Suprapubic skin (tissue), 4 donors: ENCODE measurements at regions not wholly inside any gene's neighbourhood (a gene's known extent, or its start where the extent isn't known, plus 50 kb on each side); places are given as distances from the start of the nearest gene placed in this dataset.

Experiments used
- POLR2A ChIP-seq, 2 donors: fragments of 450-650 bp; IDR thresholded peaks; one replicate each; pipeline ENCODE4 v1.6.1; 2017; ENCODE audit warnings: antibody characterized with exemption in 2 of 2, mild to moderate bottlenecking in 2 of 2, moderate library complexity in 2 of 2
- POLR2AphosphoS5 ChIP-seq, 3 donors: sonication (generic); formaldehyde crosslinking; IDR thresholded peaks; one replicate each; pipeline ENCODE4 v1.6.1; 2017; ENCODE audit warnings: antibody characterized with exemption in 3 of 3
- TF ChIP-seq, protein P1 (sequence below), 2 donors: fragments of 200-600 bp in 1 of 2; fragments of 450-650 bp in 1 of 2; sonication (generic) in 1 of 2; IDR thresholded peaks; one replicate each; pipeline ENCODE4 v1.5.1; 2016 to 2019; ENCODE audit warnings: antibody characterized with exemption in 2 of 2, mild to moderate bottlenecking in 1 of 2, moderate library complexity in 1 of 2

DNA sequence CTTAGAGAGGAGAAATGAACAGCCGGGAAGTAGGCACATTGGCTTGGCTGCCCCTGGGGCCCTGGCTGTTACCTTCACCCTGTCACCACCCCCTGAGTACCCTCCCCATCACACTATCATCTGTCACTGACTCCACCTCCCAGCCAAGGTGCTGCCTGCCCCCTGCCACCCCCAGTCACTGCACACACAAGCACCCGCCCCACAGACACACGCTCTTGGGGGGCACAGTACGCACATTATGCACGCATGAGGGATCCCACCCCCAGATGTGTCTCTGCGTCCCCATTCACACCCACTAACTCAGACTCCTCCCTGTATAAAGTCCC, 223.3 kb downstream of the PTPRU start:
- TF ChIP-seq POLR2A (IDR thresholded peaks at IDR 0.05) (no peak), POLR2AphosphoS5 (IDR thresholded peaks at IDR 0.05) (no peak)
- TF ChIP-seq, protein P1, sequence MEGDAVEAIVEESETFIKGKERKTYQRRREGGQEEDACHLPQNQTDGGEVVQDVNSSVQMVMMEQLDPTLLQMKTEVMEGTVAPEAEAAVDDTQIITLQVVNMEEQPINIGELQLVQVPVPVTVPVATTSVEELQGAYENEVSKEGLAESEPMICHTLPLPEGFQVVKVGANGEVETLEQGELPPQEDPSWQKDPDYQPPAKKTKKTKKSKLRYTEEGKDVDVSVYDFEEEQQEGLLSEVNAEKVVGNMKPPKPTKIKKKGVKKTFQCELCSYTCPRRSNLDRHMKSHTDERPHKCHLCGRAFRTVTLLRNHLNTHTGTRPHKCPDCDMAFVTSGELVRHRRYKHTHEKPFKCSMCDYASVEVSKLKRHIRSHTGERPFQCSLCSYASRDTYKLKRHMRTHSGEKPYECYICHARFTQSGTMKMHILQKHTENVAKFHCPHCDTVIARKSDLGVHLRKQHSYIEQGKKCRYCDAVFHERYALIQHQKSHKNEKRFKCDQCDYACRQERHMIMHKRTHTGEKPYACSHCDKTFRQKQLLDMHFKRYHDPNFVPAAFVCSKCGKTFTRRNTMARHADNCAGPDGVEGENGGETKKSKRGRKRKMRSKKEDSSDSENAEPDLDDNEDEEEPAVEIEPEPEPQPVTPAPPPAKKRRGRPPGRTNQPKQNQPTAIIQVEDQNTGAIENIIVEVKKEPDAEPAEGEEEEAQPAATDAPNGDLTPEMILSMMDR (IDR thresholded peaks at IDR 0.05) = no peak
